ENCODE measurements at regions not wholly inside any gene's neighbourhood (a gene's known extent, or its start where the extent isn't known, plus 50 kb on each side); places are given as distances from the start of the nearest gene placed in this dataset.

DNA sequence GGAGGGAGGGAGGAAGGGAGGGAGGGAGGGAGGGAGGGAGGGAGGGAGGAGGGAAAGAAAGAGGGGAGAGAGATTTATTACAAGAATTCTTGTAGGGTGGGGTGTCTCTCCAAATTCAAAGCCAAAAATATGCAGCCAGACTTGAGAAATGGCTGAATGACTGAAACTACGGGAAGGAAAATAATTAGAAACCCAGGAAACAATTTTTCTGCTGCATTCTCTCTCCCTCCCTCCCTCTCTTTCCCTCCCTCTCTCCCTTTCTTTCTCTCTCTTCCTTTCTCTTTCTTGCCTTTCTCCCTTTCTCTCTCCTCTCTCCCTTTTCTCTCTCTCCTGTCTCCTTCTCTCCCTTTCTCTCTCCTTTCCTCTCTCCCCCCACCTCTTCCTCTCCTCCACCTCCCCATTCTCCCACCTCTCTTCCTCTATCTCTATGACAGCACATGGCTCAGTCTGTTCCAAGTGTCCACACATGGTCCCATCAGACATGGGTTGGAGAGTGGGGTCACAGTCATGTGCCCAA is 218.7 kb downstream of the C1D start:
- no peak overlapping the region for H3K27ac ChIP-seq
- TF ChIP-seq ZFX (IDR thresholded peaks at IDR 0.05; ENCODE audit: borderline replicate concordance) (no peak), CTCF (IDR thresholded peaks at IDR 0.05) (no peak)

- TF ChIP-seq ZFX (IDR thresholded peaks at IDR 0.05; ENCODE audit: borderline replicate concordance) = no peak
- no peak for TF ChIP-seq CTCF (IDR thresholded peaks at IDR 0.05)
- H3K27ac ChIP-seq = no peak overlapping the region
Measured at GRCh38 chr2:67845621-67846369, 217.0 kb downstream of the C1D start.

- no peak overlapping the region for H3K27ac ChIP-seq
- TF ChIP-seq CTCF (IDR thresholded peaks at IDR 0.05) (peak; percentile 88), ZFX (IDR thresholded peaks at IDR 0.05; ENCODE audit: borderline replicate concordance) (no peak)
Measured at GRCh38 chr2:67846370-67847070, 216.3 kb downstream of the C1D start.

GRCh38 chr2:67848551-67849285 is 214.1 kb downstream of the C1D start:
- TF ChIP-seq ZFX (IDR thresholded peaks at IDR 0.05; ENCODE audit: borderline replicate concordance) = no peak
- no peak for TF ChIP-seq CTCF (IDR thresholded peaks at IDR 0.05)
- H3K27ac ChIP-seq = no peak overlapping the region

- no peak overlapping the region for H3K27ac ChIP-seq
- TF ChIP-seq CTCF (IDR thresholded peaks at IDR 0.05) (no peak), ZFX (IDR thresholded peaks at IDR 0.05; ENCODE audit: borderline replicate concordance) (no peak)
Measured at GRCh38 chr2:67851016-67851415, 211.8 kb downstream of the C1D start.

DNA sequence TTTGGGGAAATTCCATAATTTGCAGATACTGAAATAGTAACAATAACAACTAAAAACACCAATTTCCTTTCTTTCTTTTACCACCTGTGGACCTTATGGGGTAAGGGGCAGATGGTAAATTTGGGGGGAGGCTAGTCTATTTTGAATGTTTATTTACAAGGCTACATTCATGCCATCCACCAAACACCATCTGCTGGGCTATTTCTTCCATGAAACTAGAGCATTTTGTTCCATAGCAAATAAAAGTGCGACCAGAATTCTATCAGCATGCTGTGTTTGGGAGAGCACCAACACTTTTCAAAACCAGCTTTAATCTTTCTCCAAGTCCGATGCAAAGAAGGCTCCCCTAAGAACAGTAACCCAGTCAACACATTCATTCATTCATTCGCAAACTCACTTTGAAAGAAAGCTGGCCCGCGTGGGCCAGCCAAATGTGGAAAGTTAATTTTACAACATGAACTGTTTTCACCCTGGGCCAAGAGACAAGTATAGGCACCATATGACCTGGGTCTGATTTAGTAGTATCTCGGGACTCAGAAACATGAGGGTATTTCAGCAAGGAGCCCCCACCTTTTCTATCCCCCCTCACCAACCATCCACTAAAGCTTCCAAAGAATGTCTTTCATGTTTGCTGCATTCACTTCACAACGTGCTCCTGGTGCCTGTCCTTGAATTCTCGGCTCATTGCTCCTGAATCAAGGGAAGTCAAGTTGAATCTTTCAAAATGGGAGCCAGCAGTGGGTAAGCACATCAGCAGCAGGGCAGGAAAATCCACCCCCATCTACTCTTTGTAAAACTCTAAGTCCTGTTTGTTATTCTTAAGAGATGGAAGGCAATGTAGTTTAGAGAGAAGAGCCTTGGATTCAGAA is 210.6 kb downstream of the C1D start:
- TF ChIP-seq ZFX (IDR thresholded peaks at IDR 0.05; ENCODE audit: borderline replicate concordance) = no peak
- H3K27ac ChIP-seq = no peak overlapping the region

All from 22Rv1 (cell line).